ENCODE measurements at regions not wholly inside any gene's neighbourhood (a gene's known extent, or its start where the extent isn't known, plus 50 kb on each side); places are given as distances from the start of the nearest gene placed in this dataset.

- intact Hi-C loops (cut with DNase I) = no loop called here
- H3K36me3 ChIP-seq = no peaks in the 10 kb centered on the region
- no peak for DNase-seq (ENCODE audit: low spot score)
- H3K9me3 ChIP-seq = no peaks in the 10 kb centered on the region
- no peak overlapping the region for H3K4me3 ChIP-seq
- no peaks in the 10 kb centered on the region for H3K4me1 ChIP-seq (replicated peaks)
- H3K27me3 ChIP-seq (replicated peaks; ENCODE audit: insufficient read depth) = no peaks in the 10 kb centered on the region
- 28% methylated on average over 1 of the region's 1 CpG for WGBS
- no peak for TF ChIP-seq CTCF (IDR thresholded peaks at IDR 0.05)
- TF ChIP-seq POLR2A (IDR thresholded peaks at IDR 0.05) = no peak
- TF ChIP-seq POLR2AphosphoS5 (IDR thresholded peaks at IDR 0.05) = no peak
- no peak overlapping the region for H3K27ac ChIP-seq
Observed at GRCh38 chr2:217107480-217107879, 247.6 kb upstream of the TNP1 start.

GRCh38 chr2:217106650-217107014 is 246.8 kb upstream of the TNP1 start:
- Histone ChIP-seq H3K27me3 (replicated peaks; ENCODE audit: insufficient read depth) (no peaks in the 10 kb centered on the region), H3K36me3 (no peaks in the 10 kb centered on the region), H3K4me3 (no peak overlapping the region), H3K27ac (no peak overlapping the region), H3K9me3 (no peaks in the 10 kb centered on the region), H3K4me1 (replicated peaks) (no peaks in the 10 kb centered on the region)
- intact Hi-C loops (cut with DNase I) = no loop called here
- DNase-seq (ENCODE audit: low spot score) = no peak
- 82% methylated on average over 3 of the region's 3 CpGs for WGBS
- TF ChIP-seq CTCF (IDR thresholded peaks at IDR 0.05) = no peak
- no peak for TF ChIP-seq POLR2A (IDR thresholded peaks at IDR 0.05)
- TF ChIP-seq POLR2AphosphoS5 (IDR thresholded peaks at IDR 0.05) = no peak

GRCh38 chr2:217105733-217106649 is 246.1 kb upstream of the TNP1 start:
- intact Hi-C loops (cut with DNase I) = no loop called here

GRCh38 chr2:217103752-217104545 is 244.1 kb upstream of the TNP1 start:
- TF ChIP-seq POLR2A (IDR thresholded peaks at IDR 0.05) (no peak), POLR2AphosphoS5 (IDR thresholded peaks at IDR 0.05) (no peak), CTCF (IDR thresholded peaks at IDR 0.05) (no peak)
- Histone ChIP-seq H3K9me3 (no peaks in the 10 kb centered on the region), H3K27me3 (replicated peaks; ENCODE audit: insufficient read depth) (no peaks in the 10 kb centered on the region), H3K27ac (no peak overlapping the region), H3K4me3 (no peak overlapping the region), H3K4me1 (replicated peaks) (no peaks in the 10 kb centered on the region), H3K36me3 (no peaks in the 10 kb centered on the region)
- 83% methylated on average over 4 of the region's 4 CpGs for WGBS
- intact Hi-C loops (cut with DNase I) = no loop called here
- DNase-seq (ENCODE audit: low spot score) = no peak

More at GRCh38 chr2:217105733-217106649, 246.1 kb upstream of the TNP1 start:
- no peaks in the 10 kb centered on the region for H3K36me3 ChIP-seq
- DNase-seq (ENCODE audit: low spot score) = no peak
- H3K4me3 ChIP-seq = no peak overlapping the region
- H3K27ac ChIP-seq = no peak overlapping the region
- no peaks in the 10 kb centered on the region for H3K27me3 ChIP-seq (replicated peaks; ENCODE audit: insufficient read depth)
- no peaks in the 10 kb centered on the region for H3K4me1 ChIP-seq (replicated peaks)
- 84% methylated on average over 5 of the region's 5 CpGs for WGBS
- no peaks in the 10 kb centered on the region for H3K9me3 ChIP-seq
- no peak for TF ChIP-seq POLR2A (IDR thresholded peaks at IDR 0.05)

GRCh38 chr2:217102956-217103355 is 243.1 kb upstream of the TNP1 start:
- no peak for TF ChIP-seq CTCF (IDR thresholded peaks at IDR 0.05)
- TF ChIP-seq POLR2AphosphoS5 (IDR thresholded peaks at IDR 0.05) = no peak
- TF ChIP-seq POLR2A (IDR thresholded peaks at IDR 0.05) = no peak
- Histone ChIP-seq H3K27ac (no peak overlapping the region), H3K27me3 (replicated peaks; ENCODE audit: insufficient read depth) (no peaks in the 10 kb centered on the region), H3K4me3 (no peak overlapping the region), H3K9me3 (no peaks in the 10 kb centered on the region), H3K4me1 (replicated peaks) (no peaks in the 10 kb centered on the region), H3K36me3 (no peaks in the 10 kb centered on the region)
- intact Hi-C loops (cut with DNase I) = no loop called here
- 79% methylated on average over 1 of the region's 1 CpG for WGBS
- DNase-seq (ENCODE audit: low spot score) = no peak

Data from prostate gland (tissue), 2 donors.